Activated CD8-positive, alpha-beta memory T cell treated with anti-CD3 and anti-CD28 coated beads for 36 hours (primary cell): ENCODE measurements at regions not wholly inside any gene's neighbourhood (a gene's known extent, or its start where the extent isn't known, plus 50 kb on each side); places are given as distances from the start of the nearest gene placed in this dataset.
"Not testable (repeated sequence)": the region's sequence is repeated elsewhere in the genome, so short reads cannot be mapped to it uniquely, and the experiment has no call there.

Experiments used
- CTCF ChIA-PET: fragments of 350-600 bp; sonication (Branson Sonifier 250); formaldehyde crosslinking; loops from one replicate; lab custom pipeline; 2021; ENCODE audit warnings: antibody characterized with exemption; lab: Charles Lee
- POLR2A ChIA-PET: fragments of 350-600 bp; sonication (Branson Sonifier 250); formaldehyde crosslinking; loops from one replicate; lab custom pipeline; 2021; ENCODE audit warnings: antibody characterized with exemption; lab: Charles Lee

- ChIA-PET CTCF (no interaction called here), POLR2A (no interaction called here)
Measured at GRCh38 chr2:200095436-200095835, 140.1 kb downstream of the MAIP1 start.

GRCh38 chr2:200099256-200099655, 143.9 kb downstream of the MAIP1 start:
- CTCF ChIA-PET: no interaction called here
- POLR2A ChIA-PET: no interaction called here

- POLR2A ChIA-PET: no interaction called here
- CTCF ChIA-PET: no interaction called here
Measured at GRCh38 chr2:200100027-200100426, 144.6 kb downstream of the MAIP1 start.

GRCh38 chr2:200101922-200102321, 146.5 kb downstream of the MAIP1 start:
- ChIA-PET POLR2A (no interaction called here), CTCF (no interaction called here)

GRCh38 chr2:200102971-200103370, 147.6 kb downstream of the MAIP1 start:
- ChIA-PET CTCF (no interaction called here), POLR2A (no interaction called here)

GRCh38 chr2:200104015-200104414, 148.6 kb downstream of the MAIP1 start:
- CTCF ChIA-PET: no interaction called here
- POLR2A ChIA-PET: no interaction called here

- POLR2A ChIA-PET: no interaction called here
- CTCF ChIA-PET: no interaction called here
Measured at GRCh38 chr2:200107514-200108217, 152.3 kb downstream of the MAIP1 start.

GRCh38 chr2:200109421-200109820, 154.0 kb downstream of the MAIP1 start:
- ChIA-PET POLR2A (no interaction called here), CTCF (no interaction called here)

- ChIA-PET POLR2A (no interaction called here), CTCF (no interaction called here)
Measured at GRCh38 chr2:200110381-200110780, 155.0 kb downstream of the MAIP1 start.

- POLR2A ChIA-PET, CTCF ChIA-PET: not testable (repeated sequence)
Measured at GRCh38 chr2:200113016-200113799, 157.8 kb downstream of the MAIP1 start.

GRCh38 chr2:200119236-200119635, 163.9 kb downstream of the MAIP1 start:
- ChIA-PET CTCF (no interaction called here), POLR2A (no interaction called here)

GRCh38 chr2:200121931-200122330, 166.5 kb downstream of the MAIP1 start:
- ChIA-PET POLR2A (interaction anchor here (0.7 kb wide), 1 partner anchor 13 kb away, joined by 4 read pairs; no protein-coding TSS in a partner anchor), CTCF (no interaction called here)

- ChIA-PET CTCF (no interaction called here), POLR2A (no interaction called here)
Measured at GRCh38 chr2:200122683-200123082, 167.3 kb downstream of the MAIP1 start.

- POLR2A ChIA-PET, CTCF ChIA-PET: not testable (repeated sequence)
Measured at GRCh38 chr2:200124665-200125368, 169.4 kb downstream of the MAIP1 start.

- POLR2A ChIA-PET: no interaction called here
- CTCF ChIA-PET: no interaction called here
Measured at GRCh38 chr2:200125444-200126284, 170.3 kb downstream of the MAIP1 start.

- CTCF ChIA-PET, POLR2A ChIA-PET: not testable (repeated sequence)
Measured at GRCh38 chr2:200126285-200126670, 170.9 kb downstream of the MAIP1 start.

GRCh38 chr2:200126680-200127079, 171.3 kb downstream of the MAIP1 start:
- POLR2A ChIA-PET: not testable (repeated sequence)

GRCh38 chr2:200127848-200128247, 172.5 kb downstream of the MAIP1 start:
- POLR2A ChIA-PET: no interaction called here
- CTCF ChIA-PET: no interaction called here

More at GRCh38 chr2:200126680-200127079, 171.3 kb downstream of the MAIP1 start:
- CTCF ChIA-PET: not testable (repeated sequence)

GRCh38 chr2:200128296-200128695, 172.9 kb downstream of the MAIP1 start:
- POLR2A ChIA-PET: no interaction called here
- CTCF ChIA-PET: interaction anchor here (0.7 kb wide), 1 partner anchor 103 kb away, joined by 5 read pairs; no protein-coding TSS in a partner anchor
